NCI-H128 (cell line): ENCODE measurements at regions not wholly inside any gene's neighbourhood (a gene's known extent, or its start where the extent isn't known, plus 50 kb on each side); places are given as distances from the start of the nearest gene placed in this dataset.

Experiments used
- DNase-seq: peaks from one replicate; lab custom pipeline; 2025; ENCODE audit not compliant: unreplicated experiment; lab: John Stamatoyannopoulos, UW

DNA sequence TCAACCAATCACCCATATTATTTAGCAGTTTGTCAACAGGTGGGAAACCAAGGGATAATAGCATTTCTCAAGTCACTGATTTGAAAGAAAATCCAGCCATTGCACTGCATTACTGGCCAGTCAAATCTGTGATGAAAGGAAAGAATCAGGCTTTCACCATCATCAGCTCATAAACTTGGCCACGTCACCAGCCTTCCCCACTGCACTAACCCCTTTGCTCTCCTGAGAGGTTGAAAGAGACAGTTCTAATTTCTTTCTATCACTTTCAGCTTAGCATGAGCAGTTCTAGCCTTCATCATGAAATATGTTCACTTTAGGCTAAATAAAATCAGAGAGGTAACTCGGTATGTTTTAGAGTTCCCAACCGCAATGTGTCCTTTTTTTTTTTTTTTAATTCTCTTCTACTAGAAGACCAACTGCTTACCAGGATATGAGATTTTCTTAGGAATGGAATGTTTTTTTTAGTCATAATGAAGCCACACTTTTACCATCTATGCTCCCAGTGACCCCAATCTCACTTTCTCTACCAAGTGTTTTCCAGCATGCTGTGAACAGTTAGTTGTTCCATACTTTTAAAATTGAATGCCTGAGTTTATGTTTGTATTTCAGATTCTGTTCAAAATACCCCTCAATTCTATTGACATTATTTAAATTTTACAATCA is 55.7 kb upstream of the SLC7A11 start:
- no peak for DNase-seq

DNA sequence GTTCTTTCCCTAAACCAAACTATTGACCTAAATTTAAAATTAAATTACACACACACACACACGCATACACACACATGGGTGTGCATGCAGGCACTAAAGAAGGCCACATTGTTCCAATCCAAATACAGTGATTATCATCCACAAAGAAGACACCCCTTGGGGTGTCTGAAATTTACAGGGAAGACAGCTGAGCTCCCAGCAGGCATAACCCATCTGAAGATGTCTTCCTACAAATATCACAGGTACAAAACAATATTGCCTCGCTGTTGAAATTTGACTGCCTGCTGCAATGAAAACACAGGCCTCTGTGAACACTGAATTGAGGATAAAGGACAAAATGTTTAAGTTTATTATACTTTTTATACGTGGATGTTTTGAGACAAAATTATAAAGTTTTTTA is 50.2 kb upstream of the SLC7A11 start:
- DNase-seq, result no peak
